SIG-M5 treated with dmso at 0.1 percent for 504 hours (cell line): ENCODE measurements at regions not wholly inside any gene's neighbourhood (a gene's known extent, or its start where the extent isn't known, plus 50 kb on each side); places are given as distances from the start of the nearest gene placed in this dataset.
"Not testable (repeated sequence)": the region's sequence is repeated elsewhere in the genome, so short reads cannot be mapped to it uniquely, and the experiment has no call there.

Source experiments
- DNase-seq: peaks from one replicate; lab custom pipeline; 2025; ENCODE audit not compliant: unreplicated experiment; lab: John Stamatoyannopoulos, UW

GRCh38 chr1:229856009-229856650 is 210.9 kb upstream of the GALNT2 start:
- DNase-seq = peak; percentile 72

GRCh38 chr1:229857585-229857984 is 209.5 kb upstream of the GALNT2 start:
- DNase-seq = no peak

GRCh38 chr1:229859026-229859425 is 208.0 kb upstream of the GALNT2 start:
- no peak for DNase-seq

GRCh38 chr1:229860926-229861325 is 206.1 kb upstream of the GALNT2 start:
- no peak for DNase-seq

DNA sequence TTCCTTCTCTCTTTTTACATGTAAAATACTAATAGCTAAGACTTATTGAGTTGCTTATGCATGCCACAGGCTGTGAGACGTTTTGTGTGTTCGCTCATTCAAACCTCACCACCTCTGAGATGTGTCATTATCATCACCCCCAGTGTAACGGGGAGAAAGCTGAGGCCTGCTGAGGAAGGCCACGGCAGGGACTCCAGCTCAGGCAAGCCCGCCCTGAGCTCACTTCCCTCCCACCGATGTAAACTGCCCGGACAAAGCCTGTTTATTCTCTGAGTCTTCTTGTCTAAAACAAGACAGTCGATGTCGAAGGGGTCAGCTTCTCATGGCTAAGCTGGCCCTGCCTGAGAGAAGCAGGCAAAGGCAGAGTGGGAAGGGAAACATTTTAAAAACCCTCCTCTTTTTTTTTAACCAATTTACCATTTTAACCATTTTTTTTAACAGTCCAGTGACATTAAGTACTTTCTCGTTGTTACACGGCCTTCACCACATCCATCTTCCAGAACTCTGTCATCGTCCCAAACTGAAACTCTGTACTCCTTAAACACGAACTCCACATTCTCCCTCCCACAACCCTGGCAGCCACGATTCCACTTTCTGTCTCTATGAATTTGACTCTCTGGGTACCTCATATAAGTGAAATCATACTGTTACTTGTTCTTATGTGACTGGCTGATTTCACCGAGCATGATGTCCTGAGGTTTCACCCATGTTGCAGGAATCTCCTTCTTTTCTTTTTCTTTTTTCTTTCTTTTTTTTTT is 204.8 kb upstream of the GALNT2 start:
- no peak for DNase-seq

DNA sequence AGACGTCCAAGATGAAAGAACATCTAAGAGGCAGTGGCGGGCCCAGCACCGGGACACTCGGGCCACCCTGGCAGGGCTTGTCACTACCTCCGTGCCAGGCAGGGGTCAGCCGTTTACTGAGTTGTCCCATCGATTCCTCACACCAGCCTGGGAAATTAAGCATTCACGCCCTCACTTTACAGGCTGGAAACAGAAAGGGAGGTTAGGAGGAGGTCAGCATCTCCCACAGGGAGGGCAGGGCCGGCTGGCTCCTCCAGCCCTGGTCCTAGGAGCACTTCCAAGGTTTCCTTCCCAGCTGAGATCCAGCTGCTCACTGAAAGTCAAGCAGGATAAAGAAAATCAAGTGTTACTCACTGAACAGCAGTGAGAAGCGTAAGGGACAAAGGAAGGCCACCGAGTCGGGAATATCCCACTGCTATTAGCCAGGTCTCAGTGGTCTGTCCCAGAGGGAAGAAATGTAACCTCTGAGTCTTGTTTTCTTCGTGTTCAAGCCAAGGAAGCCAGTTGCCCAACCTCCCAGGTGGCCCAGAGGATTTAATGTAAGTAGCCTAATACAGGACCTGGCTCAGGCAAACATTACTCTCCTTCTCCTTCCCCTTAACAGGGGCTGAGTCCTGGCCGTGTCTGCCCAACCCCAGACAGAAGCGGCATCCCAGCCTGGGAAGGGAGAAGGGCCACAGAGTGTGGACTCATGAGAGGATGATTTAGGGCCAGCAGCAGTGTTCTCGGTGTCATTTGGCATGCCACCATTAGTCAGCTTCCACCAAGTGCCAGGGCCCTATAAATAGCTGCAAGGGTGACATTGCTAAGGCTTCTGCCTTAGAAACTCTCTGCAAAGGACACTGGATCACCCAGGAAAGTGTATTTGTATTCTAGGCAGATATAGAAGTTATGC is 203.1 kb upstream of the GALNT2 start:
- DNase-seq = no peak

DNA sequence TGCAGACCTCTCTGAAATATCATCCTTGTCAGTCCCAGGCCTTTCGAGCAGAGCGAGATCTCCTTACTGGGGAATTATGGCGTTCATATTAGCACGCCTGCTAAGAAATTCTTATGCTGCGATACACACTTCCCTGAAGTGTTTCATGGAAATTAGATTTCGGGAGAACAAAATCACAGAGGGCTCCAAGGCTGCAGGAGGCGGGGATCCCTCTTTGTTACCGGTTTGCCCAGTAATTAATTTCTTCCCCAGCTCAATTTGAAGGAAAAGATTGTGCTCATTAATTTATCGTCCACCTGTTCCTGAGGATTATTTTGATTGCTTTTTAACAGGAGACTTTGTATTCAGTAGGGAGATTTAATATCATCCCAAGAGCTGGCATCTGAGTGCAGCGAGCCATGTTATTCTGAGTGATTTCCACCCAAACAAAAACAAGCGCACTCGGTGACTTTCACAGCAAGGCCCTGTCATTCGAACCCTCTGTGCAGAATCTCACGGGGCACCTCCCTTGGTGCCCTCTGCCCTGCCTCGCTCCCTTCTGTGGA is 202.3 kb upstream of the GALNT2 start:
- DNase-seq = no peak

GRCh38 chr1:229865321-229865720 is 201.7 kb upstream of the GALNT2 start:
- not testable (repeated sequence) for DNase-seq

DNA sequence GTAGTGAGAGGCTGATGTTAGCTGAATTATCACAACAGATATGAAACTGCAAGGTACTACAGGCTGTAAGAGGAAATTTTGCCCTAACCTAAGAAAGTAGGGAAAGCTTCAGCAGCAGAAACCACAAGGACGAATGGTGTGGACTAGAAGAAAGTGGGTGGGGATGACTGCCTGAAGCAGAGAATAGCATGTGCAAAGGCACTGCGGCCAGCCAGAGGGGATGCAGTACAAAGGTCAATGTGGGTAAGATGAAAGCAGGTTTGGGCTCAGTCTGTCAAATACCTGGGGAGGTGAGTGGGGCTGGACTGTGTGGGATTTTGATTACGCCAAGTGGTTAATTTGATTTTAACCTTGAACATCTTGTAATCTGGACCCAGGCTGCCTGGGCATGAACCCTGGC is 199.3 kb upstream of the GALNT2 start:
- DNase-seq = no peak

DNA sequence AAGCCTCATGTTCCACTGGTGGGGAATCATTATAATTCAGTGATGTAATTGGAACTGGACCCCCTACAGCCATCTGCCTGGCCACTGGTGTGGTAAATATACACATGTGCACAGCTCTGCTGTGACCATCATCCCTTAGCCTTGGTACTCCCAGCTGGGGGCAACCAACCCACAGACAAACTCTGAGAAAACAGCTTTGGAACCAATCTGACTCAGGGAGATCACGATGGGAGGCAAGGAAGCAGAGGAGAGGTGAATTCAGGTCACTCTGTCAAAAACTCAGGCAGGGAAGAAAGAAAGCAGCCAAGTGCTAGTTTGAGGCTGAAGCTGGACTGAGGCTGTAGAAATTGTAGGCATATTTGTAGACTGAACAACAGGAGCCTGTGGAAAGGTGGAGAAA is 197.8 kb upstream of the GALNT2 start:
- no peak for DNase-seq

DNA sequence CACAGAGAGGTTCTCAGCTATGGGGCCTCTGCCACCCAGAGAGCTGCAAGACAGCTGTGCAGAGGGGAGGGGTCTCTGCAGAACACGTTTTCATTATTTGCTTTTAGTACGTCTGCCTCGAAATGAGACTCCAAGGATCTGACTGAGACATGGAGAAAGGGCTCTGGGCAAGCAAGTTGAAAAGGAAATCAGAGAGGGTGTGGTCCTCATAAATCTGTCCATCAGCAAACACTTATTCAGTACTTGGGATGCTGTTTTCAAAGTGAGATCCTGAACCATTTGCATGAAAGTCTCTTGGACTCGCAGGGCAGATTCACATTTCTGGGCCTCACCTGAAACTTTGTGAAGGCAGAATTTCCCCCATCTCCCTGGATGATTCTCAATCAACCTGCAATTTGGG is 197.4 kb upstream of the GALNT2 start:
- DNase-seq = no peak

DNA sequence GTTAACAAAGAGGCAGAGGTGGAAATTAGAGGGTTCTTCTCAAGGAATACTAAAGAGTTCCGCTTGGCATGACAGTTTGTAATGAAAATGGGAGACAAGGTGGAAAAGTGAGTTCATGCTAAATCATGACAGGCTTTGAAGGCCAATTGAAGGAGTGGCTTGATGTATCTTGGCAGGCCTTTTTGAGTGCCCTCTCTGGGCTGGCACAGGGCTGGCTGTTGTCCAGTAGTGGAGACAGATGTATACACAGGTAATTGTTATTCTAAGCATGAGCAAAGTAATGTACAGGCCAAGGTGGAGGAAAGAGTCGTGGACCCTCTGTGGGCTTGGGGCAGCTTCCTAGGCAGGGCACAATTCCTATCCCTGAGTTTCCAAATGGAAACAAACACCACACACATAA is 196.7 kb upstream of the GALNT2 start:
- DNase-seq = no peak

GRCh38 chr1:229871078-229871676 is 195.9 kb upstream of the GALNT2 start:
- no peak for DNase-seq

DNA sequence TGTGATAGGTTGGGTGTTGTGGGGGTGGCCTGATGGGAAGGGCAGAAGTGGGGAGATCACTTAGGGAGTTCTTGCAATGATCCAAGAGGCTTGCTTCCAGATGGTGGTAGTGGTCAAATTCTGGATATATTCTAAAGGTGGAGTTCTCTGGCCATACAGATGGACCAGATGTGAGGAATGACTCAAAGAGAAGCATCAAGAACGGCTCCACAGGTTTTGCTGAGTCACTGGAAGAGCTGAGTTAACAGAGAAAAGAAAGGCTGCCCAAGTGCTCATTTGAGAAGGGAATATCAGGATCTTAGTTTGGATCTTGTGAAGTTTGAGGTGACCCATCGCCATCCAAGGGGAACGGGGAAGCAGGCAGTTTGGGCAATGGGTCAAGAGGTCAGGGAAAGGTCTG is 192.9 kb upstream of the GALNT2 start:
- no peak for DNase-seq

DNA sequence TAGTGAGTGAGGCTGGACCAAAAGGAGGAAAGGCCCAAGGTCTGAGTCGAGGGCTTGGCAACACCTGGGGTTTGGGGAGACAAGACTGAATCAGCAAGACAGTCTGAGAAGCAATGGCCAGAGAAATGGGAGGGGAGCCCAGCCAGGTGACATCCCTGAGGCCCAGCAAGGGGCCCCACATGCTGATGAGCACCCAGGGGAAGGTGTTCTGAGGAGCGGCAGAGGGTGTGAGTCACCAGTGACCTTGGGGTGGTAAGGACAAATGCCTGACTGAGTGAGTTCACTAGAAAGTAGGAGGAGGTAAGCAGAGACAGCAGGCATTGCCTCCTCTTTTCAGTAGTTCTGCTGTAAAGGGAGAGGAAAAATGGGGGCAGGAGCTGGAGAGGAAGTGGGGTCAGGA is 192.4 kb upstream of the GALNT2 start:
- DNase-seq = no peak

- DNase-seq = no peak
Observed at GRCh38 chr1:229875086-229875485, 192.0 kb upstream of the GALNT2 start.

GRCh38 chr1:229879746-229880145 is 187.3 kb upstream of the GALNT2 start:
- no peak for DNase-seq

DNA sequence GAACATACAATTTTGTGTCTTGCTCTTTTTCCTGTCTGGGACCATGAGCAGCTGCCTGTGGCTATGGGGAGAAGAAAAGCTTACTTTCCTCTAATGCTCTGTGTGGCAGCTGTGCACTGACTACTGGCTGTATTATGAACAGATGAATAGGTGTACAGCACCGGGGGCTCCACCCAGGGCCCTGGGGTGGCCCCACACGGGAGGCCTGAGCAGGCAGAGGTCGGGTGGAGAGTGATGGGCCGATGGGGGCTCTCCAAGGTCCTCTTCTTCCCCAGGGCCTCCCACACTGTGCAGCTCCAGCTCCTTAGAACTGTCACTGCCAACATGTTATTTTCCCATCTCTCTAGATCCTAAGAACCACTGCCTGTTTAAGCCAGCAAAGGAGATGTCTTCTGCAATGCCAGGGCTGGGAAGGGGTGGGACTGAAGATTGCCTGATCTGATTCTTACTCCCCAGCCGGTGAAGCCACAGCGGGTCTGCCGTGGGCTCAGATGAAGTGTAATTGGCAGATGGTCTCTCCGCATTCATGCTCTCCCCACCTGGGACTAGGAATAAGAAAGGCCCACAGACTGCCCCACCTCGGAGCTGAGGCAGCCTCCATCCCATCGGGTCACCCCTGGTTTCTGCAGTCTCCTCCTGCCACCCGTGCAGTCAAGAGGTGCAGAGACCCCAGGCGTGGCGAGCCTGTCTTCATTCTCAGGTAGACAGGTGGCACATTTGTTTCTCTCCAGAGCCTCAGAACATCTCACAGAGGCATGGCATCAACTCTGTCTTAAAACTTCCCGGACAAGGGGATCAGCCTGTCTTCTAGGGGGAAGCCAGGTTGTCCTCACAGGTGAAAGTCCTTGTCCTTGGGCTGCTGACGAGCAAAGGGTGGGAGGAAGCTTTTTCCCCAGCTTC is 186.5 kb upstream of the GALNT2 start:
- DNase-seq = no peak

GRCh38 chr1:229882621-229883020 is 184.4 kb upstream of the GALNT2 start:
- no peak for DNase-seq
